NCI-H1105 (cell line): ENCODE measurements at regions not wholly inside any gene's neighbourhood (a gene's known extent, or its start where the extent isn't known, plus 50 kb on each side); places are given as distances from the start of the nearest gene placed in this dataset.
"Not testable (repeated sequence)": the region's sequence is repeated elsewhere in the genome, so short reads cannot be mapped to it uniquely, and the experiment has no call there.

Source experiments
- DNase-seq: peaks from one replicate; lab custom pipeline; 2025; lab: John Stamatoyannopoulos, UW

DNA sequence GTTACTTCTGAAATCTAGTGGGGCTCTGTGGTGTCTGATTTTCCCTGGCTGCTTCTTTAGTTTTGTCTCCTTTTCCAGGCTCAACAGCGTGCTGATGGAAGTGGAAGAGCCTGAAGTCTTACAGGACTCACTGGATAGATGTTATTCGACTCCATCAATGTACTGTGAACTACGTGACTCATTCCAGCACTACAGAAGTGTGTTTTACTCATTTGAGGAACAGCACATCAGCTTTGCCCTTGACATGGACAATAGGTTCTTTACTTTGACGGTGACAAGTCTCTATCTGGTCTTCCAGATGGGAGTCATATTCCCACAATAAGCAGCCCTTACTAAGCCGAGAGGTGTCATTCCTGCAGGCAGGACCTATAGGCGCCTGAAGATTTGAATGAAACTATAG lies 51.1 kb downstream of the NBPF8 start:
- not testable (repeated sequence) for DNase-seq

DNA sequence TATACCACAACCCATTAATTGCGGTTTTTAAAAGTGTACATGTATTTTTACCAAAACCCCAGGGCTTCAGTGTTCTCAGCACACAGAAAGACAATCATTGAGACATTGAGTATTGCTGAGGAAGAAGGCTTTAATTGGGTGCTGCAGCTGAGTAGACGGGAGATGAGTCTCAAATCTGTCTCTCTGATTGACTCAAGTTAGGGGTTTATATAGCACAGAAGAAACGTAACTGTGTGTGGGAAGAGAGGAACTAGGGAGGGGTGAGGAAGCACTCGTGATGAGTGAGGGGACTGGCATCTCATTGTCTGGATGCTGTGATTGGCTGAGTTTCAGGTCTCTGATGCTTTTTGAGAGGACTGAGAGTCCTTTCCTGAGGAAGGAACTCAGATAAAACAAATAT lies 62.8 kb downstream of the NBPF8 start:
- DNase-seq: not testable (repeated sequence)

DNA sequence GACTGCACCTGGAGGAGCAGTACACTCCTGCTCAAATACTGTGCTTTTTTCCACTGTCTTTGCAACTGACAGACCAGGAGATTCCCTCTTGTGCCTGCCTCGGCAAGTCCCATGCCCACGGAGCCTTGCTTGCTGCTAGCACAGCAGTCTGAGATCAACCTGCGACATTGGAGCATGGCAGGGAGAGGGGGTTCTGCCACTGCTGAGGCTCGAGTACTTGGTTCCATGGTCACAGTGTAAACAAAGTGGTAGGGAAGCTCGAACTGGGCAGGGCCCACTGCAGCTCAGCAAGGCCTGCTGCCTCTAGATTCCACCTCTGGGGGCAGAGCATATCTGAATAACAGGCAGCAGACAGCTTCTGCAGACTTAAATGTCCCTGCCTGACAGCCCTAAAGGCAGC lies 63.6 kb downstream of the NBPF8 start:
- not testable (repeated sequence) for DNase-seq

DNA sequence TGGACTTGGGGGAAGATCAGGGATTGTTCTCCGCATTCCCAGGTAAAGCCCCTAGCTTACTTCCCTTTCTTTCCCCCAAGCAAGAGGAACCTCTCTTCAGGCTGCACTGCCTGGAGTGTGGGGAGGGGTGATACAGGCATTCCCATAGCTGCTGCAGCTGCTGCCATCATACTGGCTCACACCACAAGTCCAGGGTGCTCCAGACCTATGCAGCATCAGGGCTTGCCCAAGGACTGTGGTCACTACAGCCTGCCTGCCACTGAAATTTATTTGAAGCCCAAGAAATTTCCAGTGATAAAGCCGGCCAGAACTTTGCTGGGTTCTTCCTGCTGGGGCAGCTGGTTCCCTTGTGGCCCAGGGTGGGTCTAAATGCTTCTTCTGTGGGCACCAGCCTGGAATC lies 72.7 kb downstream of the NBPF8 start:
- DNase-seq: not testable (repeated sequence)

DNA sequence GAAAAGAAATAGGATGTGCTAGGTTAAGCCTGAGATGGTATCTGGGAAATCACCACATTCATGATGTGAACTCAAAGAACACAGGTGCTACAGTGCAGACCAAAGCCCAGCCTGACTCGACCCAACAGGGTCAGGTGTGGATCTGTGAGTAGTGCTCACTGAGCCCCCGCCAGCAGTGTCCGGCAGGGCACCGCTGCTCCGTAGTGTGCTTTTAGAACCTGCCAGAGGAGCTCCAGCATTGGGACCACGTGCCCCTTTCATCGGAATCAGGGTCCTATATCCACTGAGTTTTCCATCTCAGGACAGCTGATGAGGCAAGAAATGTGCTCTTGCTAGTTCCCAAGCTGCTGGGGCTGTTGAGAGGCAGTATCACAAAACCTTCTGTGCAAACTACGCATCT lies 74.4 kb downstream of the NBPF8 start:
- DNase-seq: not testable (repeated sequence)

DNA sequence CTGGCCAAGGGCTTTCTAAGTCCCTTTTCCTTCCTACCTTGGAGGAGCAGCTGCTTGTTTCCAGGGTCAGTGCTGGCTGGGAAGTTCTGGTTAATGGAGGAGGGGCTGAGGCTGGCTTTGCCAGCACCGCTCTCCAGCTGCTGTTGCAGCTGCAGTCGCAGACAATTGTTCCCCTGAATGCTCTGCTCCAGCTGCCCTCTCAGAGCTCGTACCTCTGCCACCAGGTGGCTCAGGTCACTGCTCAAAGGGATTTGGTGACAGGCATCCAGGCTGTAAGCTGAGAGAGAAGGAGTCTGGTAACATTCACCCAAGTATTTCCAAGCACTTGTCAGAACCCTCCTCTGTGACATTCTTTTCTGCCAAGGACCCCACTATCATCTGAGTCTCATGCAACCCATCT lies 82.3 kb downstream of the NBPF8 start:
- DNase-seq: peak; percentile 2

DNA sequence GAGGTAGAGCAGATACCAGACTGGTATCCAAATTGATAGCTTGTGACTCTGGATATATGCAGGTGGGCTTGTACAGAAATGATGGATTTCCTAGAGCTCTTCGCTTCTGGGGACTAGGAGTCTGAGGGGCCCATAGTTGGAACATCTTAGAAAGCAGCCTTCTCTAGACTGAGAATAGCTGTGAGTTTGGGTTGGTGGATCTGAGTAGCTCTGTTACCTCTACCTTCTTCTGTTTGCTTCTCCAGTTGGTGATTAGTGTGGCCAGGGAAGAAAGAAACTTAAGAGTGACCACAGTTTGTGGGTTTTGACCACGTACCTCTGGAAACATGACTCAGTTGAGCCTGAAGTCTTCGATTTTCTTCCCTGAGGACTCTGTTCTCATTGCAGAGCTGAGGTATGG lies 88.4 kb downstream of the NBPF8 start:
- not testable (repeated sequence) for DNase-seq

DNA sequence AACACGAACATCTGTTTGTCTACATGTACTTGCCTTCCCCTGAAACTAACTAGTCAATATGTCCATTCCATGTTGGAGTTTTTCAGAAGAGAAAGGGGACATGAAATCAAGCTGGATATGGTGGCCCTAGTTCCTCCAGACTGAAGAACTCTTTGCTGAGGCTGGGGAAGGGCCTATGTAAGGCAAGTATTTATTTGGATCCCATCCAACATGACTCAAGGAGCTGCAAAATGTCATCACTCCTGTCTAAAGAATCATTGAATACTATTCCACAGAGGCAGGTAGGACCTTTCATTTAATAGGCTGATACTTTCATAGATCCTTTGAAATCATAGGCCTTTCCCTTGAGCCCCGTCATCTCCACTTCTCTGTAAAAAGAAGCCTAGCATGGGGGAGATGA lies 91.5 kb downstream of the NBPF8 start:
- DNase-seq: not testable (repeated sequence)

DNA sequence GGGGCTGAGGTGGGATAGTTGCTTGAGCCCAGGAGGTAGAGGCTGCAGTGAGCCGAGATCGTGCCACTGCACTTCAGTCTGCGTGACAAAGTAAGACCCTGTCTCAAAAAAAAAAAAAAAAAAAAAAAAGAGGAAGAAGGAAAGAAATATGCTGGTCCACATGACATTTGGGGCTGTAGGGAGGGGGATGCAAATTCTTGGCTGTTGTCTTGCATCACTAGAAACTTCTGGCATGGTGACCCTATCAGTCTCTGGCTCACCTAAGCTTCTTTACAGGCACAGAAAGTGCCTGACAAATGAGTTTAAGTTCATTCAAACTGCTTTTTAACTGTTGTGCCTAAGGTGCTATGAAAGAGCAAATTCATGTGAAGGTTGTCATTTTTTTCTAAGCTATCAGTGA lies 93.5 kb downstream of the NBPF8 start:
- not testable (repeated sequence) for DNase-seq

DNA sequence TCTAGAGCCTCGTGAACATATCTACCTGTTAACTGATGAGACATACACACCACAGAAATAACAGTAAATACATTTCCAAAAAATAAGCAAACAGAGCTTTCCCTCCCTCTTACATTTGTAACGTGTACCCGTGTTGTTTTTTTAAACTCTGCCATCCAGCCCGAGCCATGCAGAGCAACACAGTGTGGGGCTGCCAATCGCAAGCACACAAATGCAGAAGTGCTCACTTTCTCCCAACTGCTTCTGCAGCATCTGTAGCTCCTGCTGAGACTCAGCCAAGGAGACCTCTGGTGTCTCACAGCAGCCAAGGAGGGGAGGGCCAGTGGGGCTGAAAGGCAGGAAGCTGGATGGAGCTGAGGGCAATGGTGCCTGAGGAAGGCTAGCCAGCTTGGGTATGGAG lies 94.4 kb downstream of the NBPF8 start:
- DNase-seq: not testable (repeated sequence)

DNA sequence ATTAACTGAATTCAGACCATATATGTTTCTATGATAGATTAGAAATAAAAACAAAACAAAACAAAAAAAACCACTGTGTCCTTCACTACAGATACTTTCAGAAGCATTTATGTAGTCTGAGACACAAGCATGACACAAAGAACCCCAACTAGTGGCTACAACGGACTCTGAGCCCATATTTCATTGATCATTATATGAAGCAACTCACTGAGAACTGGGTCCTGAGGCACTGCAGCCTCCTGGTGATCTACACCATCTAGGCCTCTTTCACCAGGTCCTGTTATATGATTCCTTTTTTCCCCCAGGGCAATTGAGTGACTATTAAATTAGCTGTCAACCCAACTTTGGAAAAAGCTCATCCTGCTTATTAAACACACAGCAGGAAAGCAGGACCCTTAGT lies 98.3 kb downstream of the NBPF8 start:
- DNase-seq: not testable (repeated sequence)

DNA sequence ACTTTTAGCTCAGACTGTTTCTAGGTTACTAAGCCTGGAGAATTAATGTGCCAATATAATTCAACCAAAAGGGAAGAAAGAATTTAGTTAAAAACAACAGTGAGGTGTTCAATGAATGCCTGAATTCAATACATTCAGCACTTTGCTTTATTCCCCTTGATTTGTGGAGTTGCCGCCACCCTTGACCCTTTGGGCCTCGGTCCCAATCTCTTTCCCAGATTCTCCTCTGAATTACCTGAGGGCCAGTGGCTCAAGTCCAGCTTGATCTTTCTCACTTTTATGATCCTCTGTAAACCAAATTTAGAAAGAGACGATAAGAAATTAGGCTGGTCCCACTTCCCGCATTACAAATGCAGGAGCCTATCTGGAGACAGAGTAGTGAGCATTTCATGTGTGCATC lies 98.7 kb downstream of the NBPF8 start:
- DNase-seq: not testable (repeated sequence)

DNA sequence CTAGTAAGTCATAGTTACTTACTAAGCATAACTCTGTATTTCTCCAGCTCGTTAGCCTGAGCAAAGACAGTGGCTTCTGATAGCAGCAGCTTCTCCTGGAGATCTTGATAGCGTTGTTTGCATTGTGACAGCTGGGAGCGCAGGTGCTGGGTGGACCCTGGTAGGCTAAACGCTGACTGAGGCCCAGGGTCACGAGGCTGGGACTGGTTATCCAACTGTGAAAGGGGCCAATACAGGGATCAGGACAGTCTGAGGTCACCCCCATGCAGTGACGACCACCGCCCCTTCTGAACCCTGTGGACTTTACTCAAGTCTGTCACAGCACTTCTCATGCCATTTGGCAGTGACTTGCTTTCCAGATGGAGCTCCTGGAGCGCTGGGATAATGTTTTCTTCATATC lies 104.4 kb downstream of the NBPF8 start:
- not testable (repeated sequence) for DNase-seq

DNA sequence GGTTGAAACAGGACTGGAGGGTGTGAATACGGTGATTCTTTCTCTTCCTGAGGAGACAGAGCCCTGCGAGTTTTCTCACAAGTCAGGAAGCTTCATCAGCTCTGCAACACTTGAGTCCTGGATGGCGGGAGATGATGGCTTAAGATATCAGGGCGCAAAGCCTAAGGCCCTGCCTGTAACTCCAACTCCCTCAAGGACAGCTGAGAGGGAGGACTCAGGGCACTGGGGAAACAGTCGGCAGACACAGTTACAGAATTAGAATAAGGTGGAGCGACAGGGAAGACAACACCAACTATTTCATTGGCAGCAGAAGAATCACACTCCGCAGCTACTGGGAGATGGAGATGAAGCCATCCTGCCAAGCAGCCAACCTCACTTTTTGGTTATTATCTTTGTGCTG lies 109.6 kb downstream of the NBPF8 start:
- not testable (repeated sequence) for DNase-seq

DNA sequence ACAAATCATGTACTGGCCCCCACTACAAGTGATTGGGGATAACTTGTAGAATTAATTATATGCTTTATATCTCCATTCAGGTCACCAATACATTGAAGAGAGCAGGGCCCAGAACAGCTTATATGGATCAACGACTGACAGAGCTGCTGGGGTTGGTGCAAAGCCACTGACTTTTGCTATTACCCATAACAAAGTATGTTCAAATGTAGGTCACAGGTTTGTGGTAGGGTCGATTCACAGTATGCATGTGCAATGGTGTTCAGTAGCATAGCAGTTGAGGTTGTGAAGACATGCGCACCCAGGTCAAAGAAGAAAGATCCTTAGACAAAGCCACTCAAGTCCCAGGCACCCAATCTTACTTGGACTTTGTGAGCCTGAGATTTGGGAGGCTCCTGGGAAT lies 110.6 kb downstream of the NBPF8 start:
- DNase-seq: not testable (repeated sequence)

DNA sequence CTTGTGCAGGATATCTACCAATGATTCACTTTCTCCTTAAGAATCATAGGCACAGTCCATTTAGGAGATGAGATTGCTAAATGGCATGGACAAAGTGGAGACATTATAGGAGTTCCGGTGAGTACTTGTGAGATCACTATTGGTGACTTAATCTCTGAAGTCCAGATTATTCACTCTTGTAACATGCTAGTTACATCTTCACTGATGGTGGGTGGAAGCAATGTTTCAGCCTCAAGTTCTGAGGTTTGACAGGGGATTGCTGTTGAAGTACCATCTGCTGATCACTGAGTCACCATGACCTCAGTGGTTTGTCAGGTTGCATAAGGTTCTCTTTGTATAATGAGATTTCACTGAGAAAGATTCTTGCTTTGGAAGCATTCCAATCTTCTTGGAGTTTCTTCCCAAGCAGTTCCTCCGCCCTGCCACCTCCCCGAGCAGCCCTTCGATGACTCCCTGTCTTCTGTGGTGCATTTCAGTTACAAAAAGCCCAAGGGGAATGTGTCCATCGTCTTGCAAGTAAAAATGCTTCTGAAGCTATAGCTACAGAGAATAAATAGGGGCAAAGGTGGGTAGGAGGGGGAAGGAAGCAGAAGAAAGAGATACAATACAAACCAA lies 114.7 kb downstream of the NBPF8 start:
- DNase-seq: not testable (repeated sequence)

DNA sequence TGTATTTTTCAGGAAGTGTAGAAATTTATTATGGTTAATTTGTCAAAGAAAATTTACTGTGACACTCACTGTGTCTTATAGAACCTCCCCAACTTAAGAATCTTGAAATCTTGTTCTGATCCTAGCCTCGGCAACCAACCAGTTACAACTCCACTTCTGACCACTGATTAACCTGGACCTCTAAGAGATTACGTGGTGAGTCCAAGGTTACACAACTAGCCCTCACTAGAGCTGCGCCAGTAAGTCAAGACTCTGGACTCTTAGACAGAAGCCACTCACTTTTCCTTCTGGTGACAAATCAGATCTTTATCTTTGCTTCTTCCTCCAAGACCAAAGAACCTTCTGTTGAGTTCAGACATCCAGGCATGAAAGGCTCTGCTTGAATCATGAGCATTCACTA lies 116.6 kb downstream of the NBPF8 start:
- DNase-seq: not testable (repeated sequence)

DNA sequence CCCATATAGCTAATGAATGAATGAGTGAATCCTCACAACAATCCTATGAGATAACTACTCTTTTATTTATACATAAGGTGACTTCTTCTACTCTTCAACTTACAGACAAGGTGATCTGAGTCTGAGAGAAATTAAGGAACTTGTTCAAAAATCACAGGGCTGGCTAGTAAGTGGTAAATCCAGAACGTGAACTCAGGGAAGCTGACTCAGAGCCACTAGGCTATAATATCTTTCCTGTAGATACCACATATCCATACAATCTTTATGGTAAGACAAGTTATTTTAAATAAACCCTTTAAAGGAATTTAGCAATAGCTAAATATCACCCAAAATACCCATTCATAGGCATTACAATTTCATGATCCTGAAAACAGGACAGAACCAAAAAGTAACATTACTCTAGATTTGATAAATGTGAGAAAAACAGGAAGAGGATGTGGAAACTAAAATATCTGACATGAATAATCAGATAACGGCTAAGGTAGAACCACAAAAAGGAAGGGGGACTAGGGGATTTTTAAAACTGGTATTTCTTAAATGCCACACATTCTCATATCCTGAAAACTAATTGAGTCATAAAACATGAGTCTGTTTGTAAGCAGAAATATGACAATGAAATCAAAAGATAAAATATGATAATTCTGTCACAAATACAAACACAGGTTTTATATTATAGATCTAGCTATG lies 119.7 kb downstream of the NBPF8 start:
- not testable (repeated sequence) for DNase-seq

DNA sequence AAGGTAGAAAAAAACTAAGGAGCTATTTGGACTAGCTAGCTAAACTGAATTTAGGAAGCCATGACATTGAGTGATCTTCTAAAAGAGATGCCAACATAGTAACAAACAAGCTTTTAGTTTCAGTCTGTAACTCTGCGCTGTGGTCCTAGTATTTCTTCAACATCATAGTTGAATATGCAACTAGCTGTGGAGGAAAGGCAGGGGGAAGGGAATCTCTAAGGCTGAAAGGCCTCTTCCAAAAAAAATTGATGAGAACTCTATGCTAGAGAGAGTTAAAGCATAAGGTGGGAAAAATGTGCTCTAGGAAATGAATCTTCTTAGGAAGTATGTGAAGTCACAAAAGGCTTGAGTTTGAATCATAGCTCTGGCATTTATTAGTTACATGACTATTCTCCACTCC lies 120.2 kb downstream of the NBPF8 start:
- DNase-seq: not testable (repeated sequence)

DNA sequence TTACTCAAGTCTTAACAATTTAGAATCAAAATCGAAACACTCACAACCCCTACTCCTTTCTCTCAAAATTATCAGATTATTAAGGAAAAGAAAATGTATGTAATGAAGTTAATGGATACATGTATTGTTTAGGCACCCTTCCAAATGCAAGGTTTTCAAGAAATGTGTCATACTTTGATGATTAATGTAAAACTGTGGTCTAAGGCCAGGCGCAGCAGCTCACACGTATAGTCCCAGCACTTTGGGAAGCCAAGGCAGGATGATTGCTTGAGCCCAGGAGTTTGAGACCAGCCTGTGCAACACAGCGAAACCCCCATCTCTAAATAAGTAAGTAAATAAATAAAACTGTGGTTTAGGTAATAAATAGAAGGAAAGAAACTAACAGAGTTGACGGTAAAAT lies 126.6 kb downstream of the NBPF8 start:
- DNase-seq: not testable (repeated sequence)

DNA sequence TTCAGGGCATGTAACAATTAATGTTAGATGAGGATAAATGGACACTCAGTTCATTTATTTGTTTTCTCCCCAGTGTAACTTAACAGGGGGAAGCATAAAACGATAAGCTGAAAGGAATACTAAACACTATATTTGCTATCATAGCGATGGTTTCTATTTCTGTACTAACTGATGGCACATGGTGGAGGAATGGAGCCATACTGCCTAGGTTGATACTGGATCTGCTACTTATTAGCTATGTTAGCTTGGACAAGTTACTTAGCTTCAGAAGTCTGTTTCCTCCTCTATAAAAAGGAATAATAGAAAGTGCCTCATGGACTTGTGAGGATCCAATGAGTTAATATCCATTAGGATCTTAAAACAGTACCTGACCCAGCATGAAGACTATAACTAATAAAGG lies 127.5 kb downstream of the NBPF8 start:
- not testable (repeated sequence) for DNase-seq

DNA sequence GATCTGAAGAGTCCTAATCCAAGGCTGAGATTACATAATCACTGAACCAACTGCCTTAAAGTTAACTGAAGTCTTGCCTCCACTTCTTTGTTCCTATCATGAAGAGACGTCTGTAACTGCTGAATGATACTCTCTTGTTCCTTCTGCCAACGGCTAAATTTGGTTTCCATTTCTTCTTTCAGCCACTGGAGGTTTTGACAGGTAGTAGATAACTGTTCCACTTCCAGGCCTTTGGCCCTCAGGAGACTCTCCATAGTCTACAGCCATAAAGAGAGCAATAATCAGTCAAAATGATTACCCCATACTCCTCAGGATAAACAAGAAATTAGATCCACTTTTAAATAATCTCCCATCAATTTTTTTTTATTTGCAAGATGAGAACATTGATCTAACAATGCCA lies 128.1 kb downstream of the NBPF8 start:
- not testable (repeated sequence) for DNase-seq

DNA sequence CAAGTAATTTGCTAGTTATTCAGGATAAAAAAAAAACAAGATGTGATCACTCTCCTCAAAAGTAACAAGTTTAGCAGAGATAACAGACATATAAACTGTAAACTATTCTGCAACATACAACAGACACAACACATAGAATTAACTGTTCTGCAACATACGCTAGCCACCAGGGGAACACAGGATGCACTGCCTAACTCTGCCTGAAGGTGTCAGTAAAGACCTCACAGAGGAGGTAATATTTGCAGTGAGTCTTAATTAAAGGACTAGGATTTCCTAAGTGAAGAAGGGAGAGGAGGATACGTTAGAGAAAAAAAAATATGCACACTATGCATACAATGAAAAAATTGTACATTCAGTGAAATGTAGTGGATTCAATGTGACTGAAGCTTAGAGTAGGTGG lies 129.6 kb downstream of the NBPF8 start:
- DNase-seq: not testable (repeated sequence)

DNA sequence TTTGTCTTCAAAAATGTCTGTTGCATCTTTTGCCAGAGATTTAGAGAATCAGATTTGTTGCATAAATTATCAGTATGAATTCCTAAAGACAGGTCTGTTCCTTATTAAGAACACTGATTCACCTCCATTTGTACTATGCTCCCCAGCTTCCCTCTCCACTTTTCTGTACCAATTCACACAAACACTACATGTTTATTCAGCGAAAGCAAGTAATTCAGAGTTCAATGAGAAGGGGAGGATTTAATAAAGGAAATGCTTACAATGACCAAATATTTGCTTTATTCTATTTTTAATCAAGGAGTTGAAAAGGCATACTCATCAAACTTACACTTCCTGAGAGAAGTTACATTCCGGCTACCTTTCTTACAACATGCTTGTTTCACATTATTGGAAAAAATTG lies 135.5 kb downstream of the NBPF8 start:
- not testable (repeated sequence) for DNase-seq
